Endothelial cell of umbilical vein (primary cell): ENCODE measurements at regions not wholly inside any gene's neighbourhood (a gene's known extent, or its start where the extent isn't known, plus 50 kb on each side); places are given as distances from the start of the nearest gene placed in this dataset.

Source experiments
- EZH2 ChIP-seq: IDR thresholded peaks from 2 replicates; pipeline ENCODE4 v1.6.1; 2012; ENCODE audit warnings: borderline replicate concordance, low read depth, mild to moderate bottlenecking, moderate library complexity, low read length, inconsistent platforms; ENCODE audit not compliant: severe bottlenecking
- FOS ChIP-seq: IDR thresholded peaks from 2 replicates; pipeline ENCODE4 v1.6.1; 2011; ENCODE audit warnings: mild to moderate bottlenecking, low read length, moderate library complexity, borderline replicate concordance; ENCODE audit not compliant: insufficient read depth
- MAX ChIP-seq: IDR thresholded peaks from 2 replicates; pipeline ENCODE4 v1.6.1; 2011; ENCODE audit not compliant: insufficient read depth, insufficient read length
- POLR2A ChIP-seq: IDR thresholded peaks from 2 replicates; pipeline ENCODE4 v1.6.1; 2012; ENCODE audit warnings: low read depth, mild to moderate bottlenecking, control low read depth, low read length
- POLR2AphosphoS5 ChIP-seq: IDR thresholded peaks from 2 replicates; pipeline ENCODE4 v1.6.1; 2012; ENCODE audit warnings: low read depth, mild to moderate bottlenecking, control low read depth, low read length, moderate library complexity; ENCODE audit not compliant: insufficient read depth
- TF ChIP-seq, protein P1 (sequence below), 2 donors: IDR thresholded peaks; 1 replicate in 1 of 2; 2 replicates in 1 of 2; pipeline ENCODE4 v1.5.1; 2011; ENCODE audit warnings: low read length in 2 of 2, mild to moderate bottlenecking in 2 of 2, moderate library complexity in 2 of 2, control low read depth in 1 of 2, inconsistent platforms in 1 of 2, low read depth in 1 of 2; ENCODE audit not compliant: insufficient read depth in 1 of 2; ENCODE audit errors: extremely low read depth in 1 of 2

DNA sequence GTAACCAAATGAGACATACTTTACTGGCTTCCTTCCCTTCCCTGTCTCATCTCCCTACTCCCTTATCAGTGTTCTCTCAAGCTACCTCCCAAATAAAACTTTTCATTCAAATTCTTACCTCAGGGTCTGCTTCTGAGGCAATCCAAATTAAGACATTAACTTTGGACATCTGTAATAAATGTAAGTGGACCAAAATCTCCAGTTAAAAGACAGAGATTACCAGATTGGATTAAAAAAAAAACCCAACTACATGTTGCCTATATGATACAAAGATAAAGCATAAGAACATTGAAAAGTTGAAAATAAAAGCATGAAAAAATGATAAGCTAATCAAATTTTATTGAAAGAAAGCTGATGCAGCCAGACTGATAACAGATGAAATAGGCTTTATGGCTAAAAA lies 58.8 kb upstream of the ST3GAL5 start:
- TF ChIP-seq EZH2 (no peak), POLR2A (no peak), POLR2AphosphoS5 (no peak), FOS (no peak), MAX (no peak)
- TF ChIP-seq, protein P1, sequence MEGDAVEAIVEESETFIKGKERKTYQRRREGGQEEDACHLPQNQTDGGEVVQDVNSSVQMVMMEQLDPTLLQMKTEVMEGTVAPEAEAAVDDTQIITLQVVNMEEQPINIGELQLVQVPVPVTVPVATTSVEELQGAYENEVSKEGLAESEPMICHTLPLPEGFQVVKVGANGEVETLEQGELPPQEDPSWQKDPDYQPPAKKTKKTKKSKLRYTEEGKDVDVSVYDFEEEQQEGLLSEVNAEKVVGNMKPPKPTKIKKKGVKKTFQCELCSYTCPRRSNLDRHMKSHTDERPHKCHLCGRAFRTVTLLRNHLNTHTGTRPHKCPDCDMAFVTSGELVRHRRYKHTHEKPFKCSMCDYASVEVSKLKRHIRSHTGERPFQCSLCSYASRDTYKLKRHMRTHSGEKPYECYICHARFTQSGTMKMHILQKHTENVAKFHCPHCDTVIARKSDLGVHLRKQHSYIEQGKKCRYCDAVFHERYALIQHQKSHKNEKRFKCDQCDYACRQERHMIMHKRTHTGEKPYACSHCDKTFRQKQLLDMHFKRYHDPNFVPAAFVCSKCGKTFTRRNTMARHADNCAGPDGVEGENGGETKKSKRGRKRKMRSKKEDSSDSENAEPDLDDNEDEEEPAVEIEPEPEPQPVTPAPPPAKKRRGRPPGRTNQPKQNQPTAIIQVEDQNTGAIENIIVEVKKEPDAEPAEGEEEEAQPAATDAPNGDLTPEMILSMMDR (IDR thresholded peaks at IDR 0.05; ENCODE audit: extremely low read depth in 1 of 2, insufficient read depth in 1 of 2, low read depth in 1 of 2, low read length in 2 of 2): no peak
